ENCODE measurements at regions not wholly inside any gene's neighbourhood (a gene's known extent, or its start where the extent isn't known, plus 50 kb on each side); places are given as distances from the start of the nearest gene placed in this dataset.

- no peak overlapping the region for H3K4me3 ChIP-seq (ENCODE audit: low read depth, low read length)
- Mint-ChIP-seq H3K9me3 (ENCODE audit: unreplicated experiment) (no peaks in the 10 kb centered on the region), H3K4me3 (ENCODE audit: unreplicated experiment) (no peak overlapping the region), H3K4me1 (ENCODE audit: low read depth, unreplicated experiment) (no peaks in the 10 kb centered on the region), H3K27me3 (ENCODE audit: insufficient read depth, unreplicated experiment) (no peaks in the 10 kb centered on the region), H3K27ac (ENCODE audit: unreplicated experiment) (no peak overlapping the region), H3K36me3 (ENCODE audit: insufficient read depth, unreplicated experiment) (no peaks in the 10 kb centered on the region)
- no peaks in the 10 kb centered on the region for H3K9me3 ChIP-seq
- H3K4me1 ChIP-seq, result no peaks in the 10 kb centered on the region
- no peaks in the 10 kb centered on the region for H3K36me3 ChIP-seq (ENCODE audit: control insufficient read depth, insufficient read depth, low read length)
- intact Hi-C loops (cut with micrococcal nuclease; ENCODE audit: unreplicated experiment), result no loop called here
- ChIA-PET POLR2A (no interaction called here), CTCF (no interaction called here)
- no TSS peak for BruUV-seq (replicated peaks)
- no peak for TF ChIP-seq CTCF (IDR thresholded peaks at IDR 0.05; ENCODE audit: insufficient read depth in 1 of 2, low read depth in 1 of 2, low read length in 1 of 2, severe bottlenecking in 1 of 2, unreplicated experiment in 1 of 2)
- DNase-seq, result no peak
- H3K27me3 ChIP-seq (replicated peaks; ENCODE audit: control insufficient read depth, insufficient read depth, low read length), result no peaks in the 10 kb centered on the region
Observed at GRCh38 chr4:171170671-171171070, 642.5 kb upstream of the GALNTL6 start.

GRCh38 chr4:171169396-171169795 is 643.8 kb upstream of the GALNTL6 start:
- no peaks in the 10 kb centered on the region for H3K9me3 ChIP-seq
- DNase-seq, result no peak
- Mint-ChIP-seq H3K36me3 (ENCODE audit: insufficient read depth, unreplicated experiment) (no peaks in the 10 kb centered on the region), H3K4me1 (ENCODE audit: low read depth, unreplicated experiment) (no peaks in the 10 kb centered on the region), H3K27me3 (ENCODE audit: insufficient read depth, unreplicated experiment) (no peaks in the 10 kb centered on the region), H3K9me3 (ENCODE audit: unreplicated experiment) (no peaks in the 10 kb centered on the region), H3K4me3 (ENCODE audit: unreplicated experiment) (no peak overlapping the region), H3K27ac (ENCODE audit: unreplicated experiment) (no peak overlapping the region)
- H3K27me3 ChIP-seq (replicated peaks; ENCODE audit: control insufficient read depth, insufficient read depth, low read length), result no peaks in the 10 kb centered on the region
- no peak overlapping the region for H3K4me3 ChIP-seq (ENCODE audit: low read depth, low read length)
- POLR2A ChIA-PET, result no interaction called here
- TF ChIP-seq CTCF (IDR thresholded peaks at IDR 0.05; ENCODE audit: insufficient read depth in 1 of 2, low read depth in 1 of 2, low read length in 1 of 2, severe bottlenecking in 1 of 2, unreplicated experiment in 1 of 2), result no peak
- CTCF ChIA-PET, result no interaction called here
- no peaks in the 10 kb centered on the region for H3K4me1 ChIP-seq
- intact Hi-C loops (cut with micrococcal nuclease; ENCODE audit: unreplicated experiment), result no loop called here
- no peaks in the 10 kb centered on the region for H3K36me3 ChIP-seq (ENCODE audit: control insufficient read depth, insufficient read depth, low read length)
- BruUV-seq (replicated peaks), result no TSS peak

- Mint-ChIP-seq H3K4me1 (ENCODE audit: low read depth, unreplicated experiment) (no peaks in the 10 kb centered on the region), H3K9me3 (ENCODE audit: unreplicated experiment) (no peaks in the 10 kb centered on the region), H3K4me3 (ENCODE audit: unreplicated experiment) (no peak overlapping the region), H3K27ac (ENCODE audit: unreplicated experiment) (no peak overlapping the region), H3K36me3 (ENCODE audit: insufficient read depth, unreplicated experiment) (no peaks in the 10 kb centered on the region), H3K27me3 (ENCODE audit: insufficient read depth, unreplicated experiment) (peaks cover 2% of the 10 kb centered on the region)
- H3K4me1 ChIP-seq, result no peaks in the 10 kb centered on the region
- H3K4me3 ChIP-seq (ENCODE audit: low read depth, low read length), result no peak overlapping the region
- no peak for TF ChIP-seq CTCF (IDR thresholded peaks at IDR 0.05; ENCODE audit: insufficient read depth in 1 of 2, low read depth in 1 of 2, low read length in 1 of 2, severe bottlenecking in 1 of 2, unreplicated experiment in 1 of 2)
- H3K27me3 ChIP-seq (replicated peaks; ENCODE audit: control insufficient read depth, insufficient read depth, low read length), result no peaks in the 10 kb centered on the region
- H3K9me3 ChIP-seq, result no peaks in the 10 kb centered on the region
- no peak for DNase-seq
- CTCF ChIA-PET, result no interaction called here
- POLR2A ChIA-PET, result no interaction called here
- intact Hi-C loops (cut with micrococcal nuclease; ENCODE audit: unreplicated experiment), result no loop called here
- BruUV-seq (replicated peaks), result no TSS peak
- H3K36me3 ChIP-seq (ENCODE audit: control insufficient read depth, insufficient read depth, low read length), result no peaks in the 10 kb centered on the region
Observed at GRCh38 chr4:171162478-171162877, 650.7 kb upstream of the GALNTL6 start.
